SK-N-SH treated with all-trans-retinoic acid at 6 μM for 48 hours (cell line): ENCODE measurements at regions not wholly inside any gene's neighbourhood (a gene's known extent, or its start where the extent isn't known, plus 50 kb on each side); places are given as distances from the start of the nearest gene placed in this dataset.

Experiments
- ATAC-seq: fragments of 200-7000 bp; cut with Tn5 transposase; 3 replicates; pipeline ENCODE4 v1.9.1; 2020; ENCODE audit warnings: mild to moderate bottlenecking, moderate library complexity
- ARNTL ChIP-seq: fragments of 450-650 bp; formaldehyde crosslinking; IDR thresholded peaks from 2 replicates; pipeline ENCODE4 v1.5.0; 2020; ENCODE audit warnings: low read depth, mild to moderate bottlenecking, moderate library complexity, borderline replicate concordance
- BACH2 ChIP-seq: fragments of 250-450 bp; sonication (Bioruptor Pico); IDR thresholded peaks from 2 replicates; pipeline ENCODE4 v1.9.0; 2021; ENCODE audit warnings: mild to moderate bottlenecking, borderline replicate concordance
- CREB5 ChIP-seq: fragments of 250-450 bp; sonication (Bioruptor Pico); IDR thresholded peaks from 2 replicates; pipeline ENCODE4 v1.5.1; 2020; ENCODE audit warnings: low read depth, mild to moderate bottlenecking, moderate library complexity
- CSDC2 ChIP-seq: fragments of 250-450 bp; sonication (Bioruptor Pico); IDR thresholded peaks from 2 replicates; pipeline ENCODE4 v1.5.0; 2020; ENCODE audit warnings: mild to moderate bottlenecking, moderate library complexity
- CSRNP3 ChIP-seq: fragments of 250-450 bp; sonication (Bioruptor Pico); IDR thresholded peaks from 2 replicates; pipeline ENCODE4 v1.5.1; 2021; ENCODE audit warnings: mild to moderate bottlenecking, moderate library complexity
- ESRRG ChIP-seq: fragments of 250-450 bp; sonication (Bioruptor Pico); IDR thresholded peaks from 2 replicates; pipeline ENCODE4 v1.6.1; 2021; ENCODE audit warnings: mild to moderate bottlenecking
- GLIS3 ChIP-seq: fragments of 250-450 bp; sonication (Bioruptor Pico); IDR thresholded peaks from 2 replicates; pipeline ENCODE4 v1.5.0; 2020; ENCODE audit warnings: mild to moderate bottlenecking, moderate library complexity
- ISL1 ChIP-seq: fragments of 250-450 bp; sonication (Bioruptor Pico); IDR thresholded peaks from 2 replicates; pipeline ENCODE4 v2.1.2; 2022; ENCODE audit warnings: mild to moderate bottlenecking, moderate library complexity
- OSR1 ChIP-seq: fragments of 250-450 bp; sonication (Bioruptor Pico); IDR thresholded peaks from 2 replicates; pipeline ENCODE4 v1.8.0; 2022; ENCODE audit warnings: moderate library complexity, mild to moderate bottlenecking, inconsistent platforms
- PATZ1 ChIP-seq: fragments of 250-450 bp; sonication (Bioruptor Pico); IDR thresholded peaks from 2 replicates; pipeline ENCODE4 v1.8.0; 2020; ENCODE audit warnings: mild to moderate bottlenecking, moderate library complexity, borderline replicate concordance
- POU6F1 ChIP-seq: fragments of 250-450 bp; sonication (Bioruptor Pico); IDR thresholded peaks from 2 replicates; pipeline ENCODE4 v1.8.0; 2021; ENCODE audit warnings: low read depth, mild to moderate bottlenecking, moderate library complexity, borderline replicate concordance
- PPARA ChIP-seq: fragments of 250-450 bp; sonication (Bioruptor Pico); IDR thresholded peaks from 2 replicates; pipeline ENCODE4 v1.5.0; 2020; ENCODE audit warnings: mild to moderate bottlenecking, borderline replicate concordance
- RARB ChIP-seq: fragments of 250-450 bp; sonication (Bioruptor Pico); IDR thresholded peaks from 2 replicates; pipeline ENCODE4 v1.8.0; 2021; ENCODE audit warnings: mild to moderate bottlenecking, moderate library complexity
- SNAI2 ChIP-seq: fragments of 250-450 bp; sonication (Bioruptor Pico); IDR thresholded peaks from 2 replicates; pipeline ENCODE4 v1.5.0; 2020; ENCODE audit warnings: mild to moderate bottlenecking, moderate library complexity
- TCF4 ChIP-seq: fragments of 250-450 bp; sonication (Bioruptor Pico); IDR thresholded peaks from 2 replicates; pipeline ENCODE4 v1.8.0; 2021; ENCODE audit warnings: mild to moderate bottlenecking, moderate library complexity, borderline replicate concordance
- TOX ChIP-seq: fragments of 250-450 bp; sonication (Bioruptor Pico); IDR thresholded peaks from 2 replicates; pipeline ENCODE4 v1.8.0; 2021; ENCODE audit warnings: mild to moderate bottlenecking, moderate library complexity, borderline replicate concordance
- TSHZ2 ChIP-seq: fragments of 250-450 bp; sonication (Bioruptor Pico); IDR thresholded peaks from 2 replicates; pipeline ENCODE4 v1.5.0; 2020; ENCODE audit warnings: mild to moderate bottlenecking, moderate library complexity
- ZC3H10 ChIP-seq: fragments of 250-450 bp; sonication (Bioruptor Pico); IDR thresholded peaks from 2 replicates; pipeline ENCODE4 v1.5.1; 2021; ENCODE audit warnings: mild to moderate bottlenecking, moderate library complexity
- ZFP3 ChIP-seq: fragments of 250-450 bp; sonication (Bioruptor Pico); IDR thresholded peaks from 2 replicates; pipeline ENCODE4 v1.5.0; 2020; ENCODE audit warnings: mild to moderate bottlenecking, moderate library complexity
- ZFP30 ChIP-seq: fragments of 450-650 bp; formaldehyde crosslinking; IDR thresholded peaks from 2 replicates; pipeline ENCODE4 v1.5.0; 2022; ENCODE audit warnings: mild to moderate bottlenecking, moderate library complexity
- ZNF70 ChIP-seq: fragments of 450-650 bp; formaldehyde crosslinking; IDR thresholded peaks from 2 replicates; pipeline ENCODE4 v1.5.0; 2020; ENCODE audit warnings: mild to moderate bottlenecking, moderate library complexity
- ZNF8 ChIP-seq: fragments of 450-650 bp; formaldehyde crosslinking; IDR thresholded peaks from 2 replicates; pipeline ENCODE4 v1.5.0; 2020; ENCODE audit warnings: mild to moderate bottlenecking, moderate library complexity

GRCh38 chr2:156009293-156009692 lies 323.2 kb downstream of the NR4A2 start:
- TF ChIP-seq SNAI2 (CRISPR knock-in tag) (no peak), GLIS3 (CRISPR knock-in tag) (no peak), BACH2 (no peak), TOX (CRISPR knock-in tag) (no peak), OSR1 (no peak), TSHZ2 (CRISPR knock-in tag) (no peak), ZC3H10 (CRISPR knock-in tag) (no peak), CREB5 (CRISPR knock-in tag) (no peak), ARNTL (CRISPR knock-in tag) (no peak), TCF4 (no peak), CSDC2 (CRISPR knock-in tag) (no peak), POU6F1 (CRISPR knock-in tag) (no peak), PPARA (CRISPR knock-in tag) (no peak), ISL1 (CRISPR knock-in tag) (no peak), ZFP3 (CRISPR knock-in tag) (no peak), PATZ1 (no peak), ZNF70 (CRISPR knock-in tag) (no peak), RARB (CRISPR knock-in tag) (no peak), ZNF8 (CRISPR knock-in tag) (no peak), ZFP30 (no peak)
- no peak for ATAC-seq

GRCh38 chr2:156006721-156007618 lies 325.6 kb downstream of the NR4A2 start:
- ATAC-seq: no peak
- TF ChIP-seq BACH2 (no peak), CSRNP3 (no peak), POU6F1 (CRISPR knock-in tag) (no peak), ZNF8 (CRISPR knock-in tag) (no peak), SNAI2 (CRISPR knock-in tag) (no peak), ESRRG (CRISPR knock-in tag) (no peak), TSHZ2 (CRISPR knock-in tag) (no peak), RARB (CRISPR knock-in tag) (no peak), ARNTL (CRISPR knock-in tag) (no peak), ZFP3 (CRISPR knock-in tag) (no peak), ISL1 (CRISPR knock-in tag) (no peak), CREB5 (CRISPR knock-in tag) (no peak)
